Urinary bladder (tissue), 3 donors: ENCODE measurements at regions not wholly inside any gene's neighbourhood (a gene's known extent, or its start where the extent isn't known, plus 50 kb on each side); places are given as distances from the start of the nearest gene placed in this dataset.

Experiments used
- DNase-seq: peaks from one replicate; pipeline ENCODE4 v3.0.0-alpha.2; 2015; ENCODE audit errors: extremely low spot score
- H3K27ac ChIP-seq: one replicate; pipeline ENCODE4 v1.5.1; 2013; ENCODE audit warnings: low read depth, mild to moderate bottlenecking, moderate library complexity
- H3K36me3 ChIP-seq: one replicate; pipeline ENCODE4 v1.6.1; 2013; ENCODE audit warnings: mild to moderate bottlenecking, moderate library complexity; ENCODE audit not compliant: insufficient read depth
- H3K4me1 ChIP-seq: one replicate; pipeline ENCODE4 v1.6.1; 2013; ENCODE audit warnings: mild to moderate bottlenecking, moderate library complexity; ENCODE audit not compliant: insufficient read depth
- H3K4me3 ChIP-seq: one replicate; pipeline ENCODE4 v1.5.1; 2013; ENCODE audit warnings: low read depth, low read length
- WGBS: extraction: QIAGEN DNeasy Blood & Tissue Kit; methylation state at CpG from one replicate; pipeline ENCODE4 v1.1.7; 2013; 5-methylcytosine and 5-hydroxymethylcytosine counted together
- donor health status: healthy with polysubstance abuse.
- donor health status: healthy.

- Histone ChIP-seq H3K4me3 (no peak overlapping the region), H3K27ac (no peak overlapping the region), H3K4me1 (no peaks in the 10 kb centered on the region), H3K36me3 (no peaks in the 10 kb centered on the region)
- no peak for DNase-seq
- 48% methylated on average over 5 of the region's 5 CpGs for WGBS
Measured at GRCh38 chr5:159817262-159818029, 98.8 kb upstream of the ADRA1B start.

DNA sequence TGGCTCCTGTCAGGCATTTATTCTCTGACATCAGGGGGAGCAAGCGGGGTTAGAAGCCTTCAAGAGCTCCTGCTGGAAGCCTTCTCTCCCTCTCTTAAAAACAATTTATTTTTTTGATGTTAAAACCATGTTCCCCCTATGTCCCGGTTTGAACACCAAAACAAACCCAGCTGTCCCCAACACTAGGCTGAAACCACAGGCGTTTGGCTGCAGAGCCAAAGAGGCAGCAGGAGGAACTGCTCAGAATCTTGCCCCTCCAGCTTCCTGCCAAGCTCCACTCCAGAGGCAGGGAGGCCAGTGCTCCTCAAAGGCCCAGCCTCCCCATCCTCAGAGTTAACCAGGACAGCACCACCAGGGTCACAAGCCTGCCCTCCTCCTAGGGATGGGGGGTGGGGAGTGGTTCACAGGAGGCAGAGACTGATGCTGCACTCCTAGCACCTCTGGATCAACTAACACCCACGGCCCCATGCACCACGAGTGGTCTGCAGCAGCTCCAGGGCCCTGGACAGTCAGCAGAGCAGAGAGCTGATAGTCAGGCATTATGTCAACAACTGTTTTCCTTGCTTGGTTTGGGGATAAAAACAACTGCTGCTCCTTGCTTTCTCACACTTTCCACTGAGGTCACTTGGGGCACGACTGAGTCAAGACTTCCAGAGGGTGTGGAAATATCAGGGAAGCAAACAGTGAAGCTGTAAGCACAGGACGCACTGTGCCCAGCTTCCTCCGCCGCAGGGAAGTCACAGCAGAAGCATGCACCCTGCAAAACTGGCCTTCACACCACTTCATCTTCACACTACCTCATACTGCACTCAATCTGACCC, 96.5 kb upstream of the ADRA1B start:
- no peak for DNase-seq
- H3K36me3 ChIP-seq: no peaks in the 10 kb centered on the region
- H3K4me1 ChIP-seq: no peaks in the 10 kb centered on the region
- WGBS: 48% methylated on average over 9 of the region's 9 CpGs
- H3K4me3 ChIP-seq: no peak overlapping the region
- no peak overlapping the region for H3K27ac ChIP-seq

DNA sequence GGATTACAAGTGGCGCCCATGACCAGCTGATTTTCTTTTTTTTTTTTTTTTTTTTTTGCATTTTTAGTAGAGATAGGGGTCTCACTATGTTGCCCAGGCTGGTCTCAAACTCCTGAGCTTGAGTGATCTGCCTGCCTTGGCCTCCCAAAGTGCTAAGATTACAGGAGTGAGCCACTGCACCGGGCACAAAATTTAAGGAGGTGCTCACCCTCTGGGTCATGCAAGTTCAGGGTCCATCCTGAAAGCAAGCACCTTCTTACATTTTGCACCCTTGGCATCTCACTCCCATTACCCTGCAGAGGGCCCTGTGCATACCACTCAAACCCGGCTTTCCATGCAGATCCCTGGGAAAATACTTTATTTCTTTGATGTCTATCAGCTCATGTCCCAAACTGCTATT, 95.6 kb upstream of the ADRA1B start:
- no peak overlapping the region for H3K4me3 ChIP-seq
- H3K4me1 ChIP-seq: no peaks in the 10 kb centered on the region
- DNase-seq: no peak
- H3K36me3 ChIP-seq: no peaks in the 10 kb centered on the region
- 92% methylated on average over 3 of the region's 3 CpGs for whole genome bisulfite sequencing
- H3K27ac ChIP-seq: no peak overlapping the region

GRCh38 chr5:159821461-159821940, 94.8 kb upstream of the ADRA1B start:
- Histone ChIP-seq H3K27ac (no peak overlapping the region), H3K4me3 (no peak overlapping the region), H3K36me3 (no peaks in the 10 kb centered on the region), H3K4me1 (no peaks in the 10 kb centered on the region)
- DNase-seq: no peak
- WGBS: 87% methylated on average over 9 of the region's 9 CpGs

- no peaks in the 10 kb centered on the region for H3K36me3 ChIP-seq
- H3K4me3 ChIP-seq: no peak overlapping the region
- no peaks in the 10 kb centered on the region for H3K4me1 ChIP-seq
- H3K27ac ChIP-seq: no peak overlapping the region
- WGBS: 77% methylated on average over 6 of the region's 6 CpGs
- no peak for DNase-seq
Measured at GRCh38 chr5:159824188-159825161, 91.8 kb upstream of the ADRA1B start.

DNA sequence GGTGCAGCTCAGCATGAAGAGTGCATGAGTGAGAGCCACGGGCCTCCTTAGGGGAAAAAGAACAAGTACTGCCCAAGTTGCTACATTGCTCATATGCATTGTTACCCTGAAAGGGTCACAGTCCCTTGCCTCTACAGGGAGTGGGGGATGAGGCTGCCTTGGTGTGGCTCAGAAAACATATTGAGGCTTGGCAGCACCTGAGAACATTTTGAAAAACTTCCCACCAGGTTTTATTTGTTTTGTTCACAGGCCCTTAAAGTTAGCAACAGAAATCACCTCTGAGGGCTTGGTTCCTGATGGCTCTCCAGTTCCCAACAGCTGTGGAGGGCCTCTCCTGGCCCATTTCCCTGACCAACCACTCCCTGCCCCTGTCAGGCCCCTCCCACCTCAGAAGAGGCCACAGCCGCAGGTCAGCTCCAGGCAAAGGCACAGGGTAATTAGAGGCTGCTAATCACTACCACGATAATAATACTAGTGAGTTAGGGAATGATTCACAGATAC, 90.7 kb upstream of the ADRA1B start:
- DNase-seq: no peak

DNA sequence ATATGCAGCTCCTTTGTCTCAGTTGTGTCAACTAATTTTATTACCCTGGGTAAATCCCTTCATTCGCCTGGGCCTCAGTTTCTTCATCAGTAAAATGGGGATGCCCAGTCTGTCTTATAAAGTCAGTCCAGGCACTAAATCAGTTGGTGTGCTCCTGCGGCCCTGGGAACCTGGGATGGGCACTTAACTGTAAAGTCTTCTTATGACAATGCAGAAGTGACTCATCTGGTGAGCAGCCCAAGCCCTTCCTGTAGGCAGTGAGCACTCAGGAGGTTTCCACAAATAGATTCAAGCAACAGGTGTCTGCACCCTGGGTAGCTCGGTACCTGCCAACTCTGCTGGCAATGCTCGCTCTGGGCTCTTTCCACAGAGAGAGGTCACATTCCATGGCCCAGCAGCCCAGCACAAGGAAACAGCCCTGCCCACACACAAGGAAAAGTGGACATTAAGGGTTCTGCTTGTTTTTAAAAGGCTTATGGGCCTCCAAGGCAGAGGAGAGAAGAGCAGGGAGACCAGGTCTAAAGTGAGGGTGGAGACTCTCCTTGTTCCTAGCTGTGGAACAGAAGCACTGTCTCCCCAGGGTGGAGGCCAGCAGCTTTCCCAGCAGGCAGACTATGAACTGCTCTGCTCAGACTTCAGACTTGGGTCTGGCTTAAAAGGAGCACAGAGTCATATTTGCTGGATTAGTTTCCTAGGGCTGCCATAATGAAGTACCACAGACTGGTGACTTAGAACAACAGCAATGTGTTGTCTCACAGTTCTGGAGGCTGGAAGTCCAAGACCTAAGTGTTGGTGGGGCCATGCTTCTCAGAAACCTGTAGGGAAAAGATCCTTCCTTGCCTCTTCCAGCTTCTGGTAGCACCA, 89.7 kb upstream of the ADRA1B start:
- Histone ChIP-seq H3K4me1 (no peaks in the 10 kb centered on the region), H3K27ac (no peak overlapping the region), H3K4me3 (no peak overlapping the region), H3K36me3 (no peaks in the 10 kb centered on the region)
- DNase-seq: no peak
- 76% methylated on average over 4 of the region's 4 CpGs for WGBS

More for the DNA sequence above, 90.7 kb upstream of the ADRA1B start:
- 35% methylated on average over 3 of the region's 3 CpGs for WGBS
- no peaks in the 10 kb centered on the region for H3K4me1 ChIP-seq
- H3K36me3 ChIP-seq: no peaks in the 10 kb centered on the region
- H3K27ac ChIP-seq: no peak overlapping the region
- H3K4me3 ChIP-seq: no peak overlapping the region

DNA sequence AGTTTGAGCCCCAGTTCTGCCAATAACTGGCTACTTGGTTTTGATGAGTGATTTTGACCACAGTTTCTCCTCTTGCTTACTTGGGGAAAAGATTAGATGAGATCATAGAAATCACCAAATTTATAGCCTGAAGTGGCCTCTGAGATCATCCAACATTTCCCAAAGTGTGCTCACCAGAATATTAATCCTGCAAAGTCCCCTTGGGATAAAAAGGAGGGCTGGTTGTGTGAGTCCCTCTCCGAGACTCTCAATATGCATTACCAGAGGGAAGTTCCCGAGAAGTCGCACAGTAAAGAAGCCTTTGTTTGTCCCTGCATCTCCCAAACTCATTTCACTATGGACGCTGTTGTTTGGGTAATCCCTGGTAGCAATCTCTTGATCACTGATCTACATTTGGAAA, 88.4 kb upstream of the ADRA1B start:
- no peaks in the 10 kb centered on the region for H3K36me3 ChIP-seq
- no peak overlapping the region for H3K27ac ChIP-seq
- no peak for DNase-seq
- H3K4me1 ChIP-seq: no peaks in the 10 kb centered on the region
- WGBS: 71% methylated on average over 4 of the region's 4 CpGs
- no peak overlapping the region for H3K4me3 ChIP-seq

DNA sequence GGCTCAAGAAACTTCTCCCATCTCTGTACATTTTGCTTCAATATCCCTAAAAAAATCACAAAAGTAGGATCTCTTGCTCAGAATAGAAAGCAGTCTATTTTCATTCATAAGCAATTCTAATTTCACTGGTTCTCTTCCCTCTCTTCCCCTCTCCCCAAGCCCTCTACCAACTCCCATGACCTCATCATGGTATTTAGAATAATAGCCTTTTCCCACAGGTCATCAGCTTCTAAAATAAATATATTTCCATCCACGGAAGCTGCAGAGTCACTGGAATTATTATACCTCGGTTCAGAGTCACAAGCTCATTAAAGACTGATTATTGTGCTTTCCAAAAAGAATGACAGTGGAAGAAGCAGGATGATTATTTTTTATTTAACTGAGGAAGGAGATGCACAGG, 84.2 kb upstream of the ADRA1B start:
- Histone ChIP-seq H3K4me1 (no peaks in the 10 kb centered on the region), H3K27ac (no peak overlapping the region), H3K36me3 (no peaks in the 10 kb centered on the region), H3K4me3 (no peak overlapping the region)
- no peak for DNase-seq
- WGBS: 42% methylated on average over 2 of the region's 2 CpGs

GRCh38 chr5:159833088-159833487, 83.2 kb upstream of the ADRA1B start:
- Histone ChIP-seq H3K36me3 (no peaks in the 10 kb centered on the region), H3K27ac (no peak overlapping the region), H3K4me1 (no peaks in the 10 kb centered on the region), H3K4me3 (no peak overlapping the region)
- 35% methylated on average over 2 of the region's 2 CpGs for WGBS
- no peak for DNase-seq

GRCh38 chr5:159833846-159834245, 82.4 kb upstream of the ADRA1B start:
- DNase-seq: no peak
- Histone ChIP-seq H3K4me3 (no peak overlapping the region), H3K4me1 (no peaks in the 10 kb centered on the region), H3K36me3 (no peaks in the 10 kb centered on the region), H3K27ac (no peak overlapping the region)
- WGBS: 72% methylated on average over 6 of the region's 6 CpGs

DNA sequence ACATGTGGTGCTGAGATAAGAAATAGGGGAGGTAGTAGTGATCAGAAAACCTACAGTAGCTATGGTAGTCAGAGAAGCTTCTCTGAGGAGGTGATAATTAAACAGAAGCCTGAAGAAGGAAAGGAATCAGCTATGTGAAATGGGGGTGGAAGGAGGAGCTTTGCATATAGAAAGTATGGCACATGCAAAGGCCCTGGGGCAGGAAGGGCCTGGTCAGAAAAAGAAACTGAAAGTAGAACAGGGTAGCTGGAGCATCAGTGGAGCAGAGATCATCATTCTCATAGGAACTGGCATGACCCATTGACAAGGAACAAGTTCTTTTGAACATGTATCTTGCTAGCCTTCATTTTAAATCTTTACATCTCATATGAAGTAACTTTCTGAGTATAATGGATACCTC, 80.7 kb upstream of the ADRA1B start:
- no peak for DNase-seq
- Histone ChIP-seq H3K27ac (no peak overlapping the region), H3K36me3 (no peaks in the 10 kb centered on the region), H3K4me3 (no peak overlapping the region), H3K4me1 (no peaks in the 10 kb centered on the region)
